GM13976 (cell line): ENCODE measurements at regions not wholly inside any gene's neighbourhood (a gene's known extent, or its start where the extent isn't known, plus 50 kb on each side); places are given as distances from the start of the nearest gene placed in this dataset.

Experiments used
- DNase-seq: peaks from one replicate; pipeline ENCODE4 v3.0.0; 2012; ENCODE audit warnings: low spot score
- CTCF ChIP-seq: IDR thresholded peaks from 2 replicates; pipeline ENCODE4 v1.5.1; 2012; ENCODE audit warnings: borderline replicate concordance, mild to moderate bottlenecking; ENCODE audit not compliant: insufficient read depth; ENCODE audit errors: extremely low read depth, missing control alignments, control extremely low read depth
- in situ Hi-C: fragments of 300-500 bp; cut with MboI; formaldehyde crosslinking; loops from one replicate; pipeline ENCODE4 v1.12.0; 2022; ENCODE audit warnings: low sequenced_read_pairs, mixed read lengths, inconsistent platforms; ENCODE audit not compliant: unreplicated experiment

GRCh38 chr21:35868005-35868868 lies 192.1 kb downstream of the SETD4 start:
- no peak for DNase-seq
- in situ Hi-C loops, result no loop called here
- no peak for TF ChIP-seq CTCF

GRCh38 chr21:35864039-35864438 lies 196.3 kb downstream of the SETD4 start:
- in situ Hi-C loops, result no loop called here
- no peak for TF ChIP-seq CTCF
- no peak for DNase-seq

GRCh38 chr21:35862969-35863368 lies 197.4 kb downstream of the SETD4 start:
- DNase-seq, result no peak
- in situ Hi-C loops, result no loop called here
- no peak for TF ChIP-seq CTCF

GRCh38 chr21:35861661-35862060 lies 198.7 kb downstream of the SETD4 start:
- in situ Hi-C loops, result no loop called here
- no peak for TF ChIP-seq CTCF
- DNase-seq, result no peak

GRCh38 chr21:35860189-35860869 lies 200.0 kb downstream of the SETD4 start:
- no peak for DNase-seq
- in situ Hi-C loops, result no loop called here
- TF ChIP-seq CTCF, result no peak

- no peak for DNase-seq
- TF ChIP-seq CTCF, result no peak
- in situ Hi-C loops, result no loop called here
These were observed 200.6 kb downstream of the SETD4 start for GRCh38 chr21:35859677-35860076.
